NT2/D1 (cell line): ENCODE measurements at regions not wholly inside any gene's neighbourhood (a gene's known extent, or its start where the extent isn't known, plus 50 kb on each side); places are given as distances from the start of the nearest gene placed in this dataset.

Source experiments
- SUZ12 ChIP-seq: IDR thresholded peaks from 2 replicates; pipeline ENCODE4 v1.6.1; 2011; ENCODE audit not compliant: insufficient read length, insufficient read depth; ENCODE audit errors: extremely low read depth
- YY1 ChIP-seq: IDR thresholded peaks from 2 replicates; pipeline ENCODE4 v1.6.1; 2011; ENCODE audit not compliant: insufficient read length, insufficient read depth
- ZNF274 ChIP-seq: IDR thresholded peaks from 2 replicates; pipeline ENCODE4 v1.6.1; 2011; ENCODE audit warnings: mild to moderate bottlenecking, low read depth, low read length

- TF ChIP-seq YY1 (no peak), ZNF274 (no peak), SUZ12 (no peak)
These were observed 124.7 kb upstream of the SSTR1 start for GRCh38 chr14:38083039-38083438.
